Suprapubic skin (tissue), 4 donors: ENCODE measurements at regions not wholly inside any gene's neighbourhood (a gene's known extent, or its start where the extent isn't known, plus 50 kb on each side); places are given as distances from the start of the nearest gene placed in this dataset.

Experiments
- POLR2A ChIP-seq, 2 donors: fragments of 450-650 bp; IDR thresholded peaks; one replicate each; pipeline ENCODE4 v1.6.1; 2017; ENCODE audit warnings: antibody characterized with exemption in 2 of 2, mild to moderate bottlenecking in 2 of 2, moderate library complexity in 2 of 2
- POLR2AphosphoS5 ChIP-seq, 3 donors: sonication (generic); formaldehyde crosslinking; IDR thresholded peaks; one replicate each; pipeline ENCODE4 v1.6.1; 2017; ENCODE audit warnings: antibody characterized with exemption in 3 of 3
- TF ChIP-seq, protein P1 (sequence below), 2 donors: fragments of 200-600 bp in 1 of 2; fragments of 450-650 bp in 1 of 2; sonication (generic) in 1 of 2; IDR thresholded peaks; one replicate each; pipeline ENCODE4 v1.5.1; 2016 to 2019; ENCODE audit warnings: antibody characterized with exemption in 2 of 2, mild to moderate bottlenecking in 1 of 2, moderate library complexity in 1 of 2

DNA sequence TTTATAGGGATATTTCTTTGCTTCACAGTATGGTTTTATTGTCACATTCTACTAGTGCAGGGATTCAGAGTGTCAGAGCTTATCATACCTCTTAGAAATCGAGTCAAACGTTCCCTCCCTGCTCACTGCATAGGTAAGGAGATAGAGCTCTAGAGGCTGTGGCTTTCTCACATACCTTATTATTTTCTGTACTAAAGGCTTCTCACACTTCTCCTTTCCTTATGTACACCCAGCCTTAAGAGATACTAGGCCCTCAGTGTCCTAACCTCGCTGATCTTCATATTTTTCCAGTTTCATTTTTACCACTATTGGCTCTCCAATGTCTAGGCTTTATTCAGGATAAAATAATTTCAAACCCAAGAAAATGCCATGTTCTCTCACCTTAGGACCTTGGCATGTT lies 297.3 kb upstream of the RIOK2 start:
- TF ChIP-seq POLR2A (IDR thresholded peaks at IDR 0.05) (no peak), POLR2AphosphoS5 (IDR thresholded peaks at IDR 0.05) (no peak)
- TF ChIP-seq, protein P1, sequence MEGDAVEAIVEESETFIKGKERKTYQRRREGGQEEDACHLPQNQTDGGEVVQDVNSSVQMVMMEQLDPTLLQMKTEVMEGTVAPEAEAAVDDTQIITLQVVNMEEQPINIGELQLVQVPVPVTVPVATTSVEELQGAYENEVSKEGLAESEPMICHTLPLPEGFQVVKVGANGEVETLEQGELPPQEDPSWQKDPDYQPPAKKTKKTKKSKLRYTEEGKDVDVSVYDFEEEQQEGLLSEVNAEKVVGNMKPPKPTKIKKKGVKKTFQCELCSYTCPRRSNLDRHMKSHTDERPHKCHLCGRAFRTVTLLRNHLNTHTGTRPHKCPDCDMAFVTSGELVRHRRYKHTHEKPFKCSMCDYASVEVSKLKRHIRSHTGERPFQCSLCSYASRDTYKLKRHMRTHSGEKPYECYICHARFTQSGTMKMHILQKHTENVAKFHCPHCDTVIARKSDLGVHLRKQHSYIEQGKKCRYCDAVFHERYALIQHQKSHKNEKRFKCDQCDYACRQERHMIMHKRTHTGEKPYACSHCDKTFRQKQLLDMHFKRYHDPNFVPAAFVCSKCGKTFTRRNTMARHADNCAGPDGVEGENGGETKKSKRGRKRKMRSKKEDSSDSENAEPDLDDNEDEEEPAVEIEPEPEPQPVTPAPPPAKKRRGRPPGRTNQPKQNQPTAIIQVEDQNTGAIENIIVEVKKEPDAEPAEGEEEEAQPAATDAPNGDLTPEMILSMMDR (IDR thresholded peaks at IDR 0.05), result no peak
